ENCODE measurements at regions not wholly inside any gene's neighbourhood (a gene's known extent, or its start where the extent isn't known, plus 50 kb on each side); places are given as distances from the start of the nearest gene placed in this dataset.
"Not testable (repeated sequence)": the region's sequence is repeated elsewhere in the genome, so short reads cannot be mapped to it uniquely, and the experiment has no call there.

- DNase-seq, result no peak
Measured at GRCh38 chr6:113659762-113660404, 197.3 kb upstream of the MARCKS start.

- DNase-seq, result no peak
Measured at GRCh38 chr6:113660819-113661218, 196.3 kb upstream of the MARCKS start.

GRCh38 chr6:113662093-113662665 lies 195.0 kb upstream of the MARCKS start:
- DNase-seq, result no peak

GRCh38 chr6:113662688-113663333 lies 194.3 kb upstream of the MARCKS start:
- DNase-seq, result no peak

GRCh38 chr6:113664909-113665308 lies 192.2 kb upstream of the MARCKS start:
- no peak for DNase-seq

- DNase-seq, result no peak
Measured at GRCh38 chr6:113668641-113669408, 188.3 kb upstream of the MARCKS start.

GRCh38 chr6:113669606-113670005 lies 187.5 kb upstream of the MARCKS start:
- no peak for DNase-seq

GRCh38 chr6:113671421-113671820 lies 185.7 kb upstream of the MARCKS start:
- DNase-seq, result no peak

GRCh38 chr6:113672491-113673149 lies 184.5 kb upstream of the MARCKS start:
- no peak for DNase-seq

- no peak for DNase-seq
Measured at GRCh38 chr6:113674075-113674474, 183.1 kb upstream of the MARCKS start.

GRCh38 chr6:113676057-113676456 lies 181.1 kb upstream of the MARCKS start:
- DNase-seq, result no peak

GRCh38 chr6:113676968-113677367 lies 180.2 kb upstream of the MARCKS start:
- no peak for DNase-seq

- DNase-seq, result no peak
Measured at GRCh38 chr6:113679051-113679450, 178.1 kb upstream of the MARCKS start.

- DNase-seq, result no peak
Measured at GRCh38 chr6:113680301-113680700, 176.8 kb upstream of the MARCKS start.

- DNase-seq, result no peak
Measured at GRCh38 chr6:113683968-113684367, 173.2 kb upstream of the MARCKS start.

- no peak for DNase-seq
Measured at GRCh38 chr6:113684382-113684901, 172.7 kb upstream of the MARCKS start.

GRCh38 chr6:113686049-113686448 lies 171.1 kb upstream of the MARCKS start:
- DNase-seq, result no peak

GRCh38 chr6:113689620-113690019 lies 167.5 kb upstream of the MARCKS start:
- DNase-seq, result not testable (repeated sequence)

- DNase-seq, result no peak
Measured at GRCh38 chr6:113690281-113691259, 166.6 kb upstream of the MARCKS start.

- DNase-seq, result no peak
Measured at GRCh38 chr6:113691260-113691656, 165.9 kb upstream of the MARCKS start.

- no peak for DNase-seq
Measured at GRCh38 chr6:113693851-113694250, 163.3 kb upstream of the MARCKS start.

Data from stimulated activated CD4-positive, alpha-beta T cell treated with anti-CD3 and anti-CD28 coated beads, Interleukin-1b, Interleukin-23, amount 100 ng/mL, for 48 hours (primary cell).